Lower lobe of right lung (tissue), 2 donors: ENCODE measurements at regions not wholly inside any gene's neighbourhood (a gene's known extent, or its start where the extent isn't known, plus 50 kb on each side); places are given as distances from the start of the nearest gene placed in this dataset.

Experiments
- ATAC-seq, 2 donors: fragments of 200-7000 bp; cut with Tn5 transposase; one replicate each; pipeline ENCODE4 v1.9.1; 2020 to 2022; ENCODE audit warnings: mild to moderate bottlenecking in 2 of 2, moderate library complexity in 2 of 2
- DNase-seq: peaks from one replicate; pipeline ENCODE4 v3.0.0-alpha.2; 2020
- H3K27ac ChIP-seq: fragments of 200-600 bp; one replicate; pipeline ENCODE4 v1.8.0; 2022
- H3K27me3 ChIP-seq: fragments of 200-600 bp; one replicate; pipeline ENCODE4 v1.8.0; 2022; ENCODE audit warnings: low read depth
- H3K36me3 ChIP-seq: fragments of 200-600 bp; one replicate; pipeline ENCODE4 v1.8.0; 2022; ENCODE audit warnings: mild to moderate bottlenecking
- H3K4me1 ChIP-seq: fragments of 200-600 bp; one replicate; pipeline ENCODE4 v1.8.0; 2022
- H3K4me3 ChIP-seq: fragments of 200-600 bp; one replicate; pipeline ENCODE4 v1.8.0; 2022; ENCODE audit warnings: mild to moderate bottlenecking
- H3K9me3 ChIP-seq: fragments of 200-600 bp; one replicate; pipeline ENCODE4 v1.8.0; 2022
- intact Hi-C: fragments of 100-400 bp; cut with DNase I; formaldehyde crosslinking; loops from one replicate; pipeline ENCODE4 v1.11.0; 2022
- TF ChIP-seq, protein P1 (sequence below): fragments of 200-600 bp; IDR thresholded peaks from one replicate; pipeline ENCODE4 v1.8.0; 2022; ENCODE audit warnings: antibody characterized with exemption, mild to moderate bottlenecking
- donor health status: DM: no; HTN: yes; CAD: no; lungs with severe emphysema.

DNA sequence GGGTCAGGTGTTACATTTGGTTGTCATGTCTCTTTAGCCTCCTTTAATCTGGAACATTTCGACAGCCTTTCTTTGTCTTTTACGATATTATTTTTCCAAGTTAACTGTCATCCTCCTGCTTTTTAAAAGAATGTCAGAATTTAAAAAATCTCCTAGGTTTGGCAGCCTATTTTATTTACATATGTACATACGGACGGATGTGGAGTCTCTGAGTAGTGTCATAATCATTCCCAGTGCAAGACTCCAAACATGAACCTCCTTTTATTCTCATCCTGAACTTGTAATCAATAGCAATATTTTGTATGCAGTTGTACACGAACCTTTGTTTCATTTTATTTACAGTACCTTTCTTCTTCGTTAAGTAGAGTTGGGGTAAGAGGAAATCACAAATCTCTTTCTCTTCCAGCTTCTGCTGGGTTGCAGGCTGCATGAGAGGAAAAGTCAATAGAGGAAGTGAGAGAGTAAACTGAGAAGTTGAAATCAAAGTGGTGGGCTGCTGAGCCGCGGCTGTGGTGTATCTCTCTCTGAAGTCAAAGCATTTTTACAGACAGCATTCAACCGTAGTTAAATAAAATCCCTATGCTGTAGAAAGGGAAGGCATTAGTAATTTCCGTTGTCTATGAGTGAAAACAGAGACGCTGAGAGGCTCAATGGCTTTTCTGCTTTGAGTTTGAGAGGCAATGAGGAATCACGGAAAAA is 53.9 kb upstream of the RPS6KA3 start:
- ATAC-seq (peak; percentile 57 to 69), DNase-seq (peak; percentile 45)
- Histone ChIP-seq H3K36me3 (no peaks in the 10 kb centered on the region), H3K4me3 (no peak overlapping the region), H3K9me3 (no peaks in the 10 kb centered on the region), H3K4me1 (peaks cover 10% of the 10 kb centered on the region), H3K27me3 (no peaks in the 10 kb centered on the region), H3K27ac (peak overlapping the region; percentile 24)
- intact Hi-C loops = no loop called here
- TF ChIP-seq, protein P1, sequence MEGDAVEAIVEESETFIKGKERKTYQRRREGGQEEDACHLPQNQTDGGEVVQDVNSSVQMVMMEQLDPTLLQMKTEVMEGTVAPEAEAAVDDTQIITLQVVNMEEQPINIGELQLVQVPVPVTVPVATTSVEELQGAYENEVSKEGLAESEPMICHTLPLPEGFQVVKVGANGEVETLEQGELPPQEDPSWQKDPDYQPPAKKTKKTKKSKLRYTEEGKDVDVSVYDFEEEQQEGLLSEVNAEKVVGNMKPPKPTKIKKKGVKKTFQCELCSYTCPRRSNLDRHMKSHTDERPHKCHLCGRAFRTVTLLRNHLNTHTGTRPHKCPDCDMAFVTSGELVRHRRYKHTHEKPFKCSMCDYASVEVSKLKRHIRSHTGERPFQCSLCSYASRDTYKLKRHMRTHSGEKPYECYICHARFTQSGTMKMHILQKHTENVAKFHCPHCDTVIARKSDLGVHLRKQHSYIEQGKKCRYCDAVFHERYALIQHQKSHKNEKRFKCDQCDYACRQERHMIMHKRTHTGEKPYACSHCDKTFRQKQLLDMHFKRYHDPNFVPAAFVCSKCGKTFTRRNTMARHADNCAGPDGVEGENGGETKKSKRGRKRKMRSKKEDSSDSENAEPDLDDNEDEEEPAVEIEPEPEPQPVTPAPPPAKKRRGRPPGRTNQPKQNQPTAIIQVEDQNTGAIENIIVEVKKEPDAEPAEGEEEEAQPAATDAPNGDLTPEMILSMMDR = no peak

DNA sequence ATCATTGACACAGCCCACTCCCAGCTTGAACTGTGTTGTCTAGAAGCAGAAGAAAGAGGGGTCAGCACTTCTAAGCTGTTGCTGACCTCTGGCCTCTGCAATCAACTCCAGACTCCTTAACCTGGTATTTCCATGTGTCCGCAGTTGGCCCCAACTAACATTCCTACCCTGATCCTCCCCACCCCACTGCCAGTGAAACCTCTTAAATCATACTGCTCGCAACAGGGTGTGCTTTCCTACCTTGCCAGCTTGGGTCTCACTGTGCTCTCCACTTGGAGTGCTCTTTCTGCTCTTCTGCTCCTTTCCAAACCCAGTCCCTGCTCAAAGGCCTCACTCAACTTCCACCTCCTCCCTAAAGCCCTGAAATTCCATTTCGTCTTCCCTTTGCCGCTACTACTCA is 52.3 kb upstream of the RPS6KA3 start:
- intact Hi-C loops = no loop called here

DNA sequence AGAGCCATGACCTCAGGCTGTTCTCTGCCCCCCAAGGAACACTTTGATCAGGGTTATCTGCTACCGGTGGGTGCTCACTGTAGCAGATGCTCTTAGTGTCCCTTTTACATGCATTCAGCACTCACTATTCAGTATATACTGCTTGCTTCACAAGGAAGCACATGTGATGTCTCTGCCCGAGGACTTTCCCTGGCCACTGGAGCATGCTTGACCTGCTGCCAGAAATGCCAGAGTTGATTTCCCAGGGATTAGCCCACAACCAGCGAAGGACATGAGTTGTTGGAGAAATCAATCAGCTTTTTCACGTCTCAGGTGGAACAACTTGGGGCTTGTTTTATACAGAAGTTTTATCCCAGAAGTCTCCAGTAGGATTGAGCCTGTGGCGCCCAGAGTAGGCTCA is 51.2 kb upstream of the RPS6KA3 start:
- H3K27ac ChIP-seq = no peak overlapping the region
- no peak overlapping the region for H3K4me3 ChIP-seq
- H3K27me3 ChIP-seq = no peaks in the 10 kb centered on the region
- peaks cover 10% of the 10 kb centered on the region for H3K4me1 ChIP-seq
- intact Hi-C loops = no loop called here
- H3K9me3 ChIP-seq = no peaks in the 10 kb centered on the region
- DNase-seq = no peak
- no peaks in the 10 kb centered on the region for H3K36me3 ChIP-seq
- peak in 1 of 2 donors; percentile 11 for ATAC-seq
- TF ChIP-seq, protein P1 = no peak

More for the DNA sequence above, 52.3 kb upstream of the RPS6KA3 start:
- DNase-seq (no peak), ATAC-seq (no peak)
- Histone ChIP-seq H3K27ac (no peak overlapping the region), H3K27me3 (no peaks in the 10 kb centered on the region), H3K36me3 (no peaks in the 10 kb centered on the region), H3K4me1 (peaks cover 10% of the 10 kb centered on the region), H3K9me3 (no peaks in the 10 kb centered on the region), H3K4me3 (no peak overlapping the region)
- TF ChIP-seq, protein P1 = no peak
